GM23338 (cell line): ENCODE measurements at regions not wholly inside any gene's neighbourhood (a gene's known extent, or its start where the extent isn't known, plus 50 kb on each side); places are given as distances from the start of the nearest gene placed in this dataset.

Source experiments
- ATAC-seq: fragments of 200-7000 bp; cut with Tn5 transposase; 3 replicates; pipeline ENCODE4 v1.9.1; 2020
- DNase-seq: peaks from one replicate; pipeline ENCODE4 v3.0.0-alpha.2; 2015; ENCODE audit warnings: low spot score
- H2AFZ ChIP-seq: fragments of 200-600 bp; sonication (generic); 2 replicates; pipeline ENCODE4 v1.8.0; 2016; ENCODE audit warnings: antibody characterized with exemption, mild to moderate bottlenecking, moderate library complexity
- H3F3A ChIP-seq: fragments of 200-600 bp; sonication (generic); replicated peaks from 2 replicates; pipeline ENCODE4 v1.8.0; 2017; ENCODE audit warnings: antibody characterized with exemption, mixed run types, low read depth
- H3K27ac ChIP-seq: fragments of 200-600 bp; sonication (generic); 2 replicates; pipeline ENCODE4 v1.6.1; 2016; ENCODE audit warnings: low read depth
- H3K27me3 ChIP-seq: fragments of 200-600 bp; sonication (generic); 2 replicates; pipeline ENCODE4 v1.8.0; 2016; ENCODE audit warnings: mild to moderate bottlenecking, mixed run types, moderate library complexity; ENCODE audit not compliant: insufficient read depth
- H3K36me3 ChIP-seq: fragments of 200-600 bp; sonication (generic); 2 replicates; pipeline ENCODE4 v1.8.0; 2016; ENCODE audit warnings: mild to moderate bottlenecking; ENCODE audit not compliant: insufficient read depth
- H3K4me1 ChIP-seq: fragments of 200-600 bp; sonication (generic); 2 replicates; pipeline ENCODE4 v1.8.0; 2016; ENCODE audit warnings: mild to moderate bottlenecking, moderate library complexity; ENCODE audit not compliant: insufficient read depth
- H3K4me2 ChIP-seq: fragments of 200-600 bp; sonication (generic); 2 replicates; pipeline ENCODE4 v1.7.1; 2017; ENCODE audit warnings: mixed run types
- H3K4me3 ChIP-seq: fragments of 200-600 bp; sonication (generic); 2 replicates; pipeline ENCODE4 v1.6.1; 2016; ENCODE audit warnings: mixed run types
- H3K79me2 ChIP-seq: fragments of 200-600 bp; sonication (generic); replicated peaks from 2 replicates; pipeline ENCODE4 v1.8.0; 2017; ENCODE audit warnings: mild to moderate bottlenecking; ENCODE audit not compliant: insufficient read depth
- H3K9me2 ChIP-seq: fragments of 200-600 bp; sonication (generic); 2 replicates; pipeline ENCODE4 v1.8.0; 2017; ENCODE audit not compliant: insufficient read depth
- H4K20me1 ChIP-seq: fragments of 200-600 bp; sonication (generic); replicated peaks from 2 replicates; pipeline ENCODE4 v1.8.0; 2017; ENCODE audit warnings: mild to moderate bottlenecking; ENCODE audit not compliant: insufficient read depth
- H3K27ac Mint-ChIP-seq: 2 replicates; pipeline ENCODE4 v1.8.0; 2020; ENCODE audit warnings: inconsistent platforms, mild to moderate bottlenecking, moderate library complexity, mixed read lengths
- H3K27me3 Mint-ChIP-seq: 3 replicates; pipeline ENCODE4 v1.8.0; 2022; ENCODE audit warnings: low read depth, mild to moderate bottlenecking, moderate library complexity, mixed read lengths, inconsistent platforms; ENCODE audit not compliant: insufficient read depth, poor library complexity
- H3K36me3 Mint-ChIP-seq: 3 replicates; pipeline ENCODE4 v1.8.0; 2021; ENCODE audit warnings: low read depth, mild to moderate bottlenecking, inconsistent platforms, moderate library complexity, mixed read lengths
- H3K4me1 Mint-ChIP-seq: 3 replicates; pipeline ENCODE4 v1.8.0; 2020; ENCODE audit warnings: mild to moderate bottlenecking, inconsistent platforms, mixed read lengths
- H3K4me3 Mint-ChIP-seq: 3 replicates; pipeline ENCODE4 v1.8.0; 2021; ENCODE audit warnings: moderate library complexity, mild to moderate bottlenecking, inconsistent platforms, mixed read lengths
- H3K9me3 Mint-ChIP-seq: 3 replicates; pipeline ENCODE4 v1.8.0; 2020; ENCODE audit warnings: moderate library complexity, mild to moderate bottlenecking, inconsistent platforms, mixed read lengths
- CREB1 ChIP-seq: fragments of 250-450 bp; sonication (Bioruptor Pico); IDR thresholded peaks from 2 replicates; pipeline ENCODE4 v1.5.0; 2020; ENCODE audit warnings: low read depth, mild to moderate bottlenecking, moderate library complexity
- CTCF ChIP-seq, 2 experiments: fragments of 200-600 bp in 1 of 2; sonication (generic) in 1 of 2; conservative IDR thresholded peaks; 2 replicates each; pipeline versions ENCODE4 v1.5.1 to v1.6.1; 2016 to 2017; ENCODE audit warnings: antibody characterized with exemption in 2 of 2, low read depth in 2 of 2, mild to moderate bottlenecking in 2 of 2, moderate library complexity in 1 of 2
- EZH2 ChIP-seq: fragments of 200-600 bp; sonication (generic); IDR thresholded peaks from one replicate; pipeline ENCODE4 v1.8.0; 2017; ENCODE audit warnings: antibody characterized with exemption, mild to moderate bottlenecking, low read depth; ENCODE audit not compliant: unreplicated experiment
- EZH2phosphoT487 ChIP-seq: fragments of 200-600 bp; sonication (generic); IDR thresholded peaks from one replicate; pipeline ENCODE4 v1.8.1; 2018; ENCODE audit warnings: antibody characterized with exemption; ENCODE audit not compliant: unreplicated experiment
- STAT1 ChIP-seq: IDR thresholded peaks from one replicate; pipeline ENCODE4 v1.6.1; 2016; ENCODE audit warnings: antibody characterized with exemption; ENCODE audit not compliant: unreplicated experiment
- ZNF114 ChIP-seq: fragments of 250-450 bp; sonication (Bioruptor Pico); IDR thresholded peaks from 2 replicates; pipeline ENCODE4 v1.5.0; 2020; ENCODE audit warnings: mild to moderate bottlenecking, moderate library complexity
- ZNF331 ChIP-seq: fragments of 250-450 bp; sonication (Bioruptor Pico); IDR thresholded peaks from 2 replicates; pipeline ENCODE4 v1.5.0; 2020; ENCODE audit warnings: low read depth, mild to moderate bottlenecking, moderate library complexity
- TF ChIP-seq, protein P1 (sequence below): IDR thresholded peaks from one replicate; pipeline ENCODE4 v1.6.1; 2018; ENCODE audit warnings: antibody characterized with exemption; ENCODE audit not compliant: unreplicated experiment

DNA sequence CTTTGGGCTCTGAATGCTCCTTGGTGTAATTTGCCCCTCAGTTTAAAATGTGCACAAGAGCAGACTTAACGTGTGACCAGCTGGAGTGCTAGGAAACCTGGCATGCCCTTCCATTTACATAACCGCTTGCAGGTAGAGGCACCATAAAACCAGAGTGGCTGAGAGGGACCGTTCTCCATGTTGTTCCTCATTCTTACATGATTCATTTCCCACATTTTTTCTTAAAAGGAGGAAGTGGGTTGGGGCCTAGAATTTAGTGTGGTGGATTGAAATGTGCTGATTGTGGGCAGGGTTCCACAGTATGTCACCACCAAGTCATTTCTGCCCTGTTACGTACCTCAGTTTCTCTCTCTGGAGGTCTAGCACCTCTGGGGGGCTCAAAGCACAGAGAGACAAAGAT is 375.8 kb upstream of the VSTM2A start (continued):
- TF ChIP-seq, protein P1, sequence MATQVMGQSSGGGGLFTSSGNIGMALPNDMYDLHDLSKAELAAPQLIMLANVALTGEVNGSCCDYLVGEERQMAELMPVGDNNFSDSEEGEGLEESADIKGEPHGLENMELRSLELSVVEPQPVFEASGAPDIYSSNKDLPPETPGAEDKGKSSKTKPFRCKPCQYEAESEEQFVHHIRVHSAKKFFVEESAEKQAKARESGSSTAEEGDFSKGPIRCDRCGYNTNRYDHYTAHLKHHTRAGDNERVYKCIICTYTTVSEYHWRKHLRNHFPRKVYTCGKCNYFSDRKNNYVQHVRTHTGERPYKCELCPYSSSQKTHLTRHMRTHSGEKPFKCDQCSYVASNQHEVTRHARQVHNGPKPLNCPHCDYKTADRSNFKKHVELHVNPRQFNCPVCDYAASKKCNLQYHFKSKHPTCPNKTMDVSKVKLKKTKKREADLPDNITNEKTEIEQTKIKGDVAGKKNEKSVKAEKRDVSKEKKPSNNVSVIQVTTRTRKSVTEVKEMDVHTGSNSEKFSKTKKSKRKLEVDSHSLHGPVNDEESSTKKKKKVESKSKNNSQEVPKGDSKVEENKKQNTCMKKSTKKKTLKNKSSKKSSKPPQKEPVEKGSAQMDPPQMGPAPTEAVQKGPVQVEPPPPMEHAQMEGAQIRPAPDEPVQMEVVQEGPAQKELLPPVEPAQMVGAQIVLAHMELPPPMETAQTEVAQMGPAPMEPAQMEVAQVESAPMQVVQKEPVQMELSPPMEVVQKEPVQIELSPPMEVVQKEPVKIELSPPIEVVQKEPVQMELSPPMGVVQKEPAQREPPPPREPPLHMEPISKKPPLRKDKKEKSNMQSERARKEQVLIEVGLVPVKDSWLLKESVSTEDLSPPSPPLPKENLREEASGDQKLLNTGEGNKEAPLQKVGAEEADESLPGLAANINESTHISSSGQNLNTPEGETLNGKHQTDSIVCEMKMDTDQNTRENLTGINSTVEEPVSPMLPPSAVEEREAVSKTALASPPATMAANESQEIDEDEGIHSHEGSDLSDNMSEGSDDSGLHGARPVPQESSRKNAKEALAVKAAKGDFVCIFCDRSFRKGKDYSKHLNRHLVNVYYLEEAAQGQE, result no peak
- TF ChIP-seq EZH2phosphoT487 (no peak), ZNF114 (no peak), ZNF331 (CRISPR knock-in tag) (no peak), STAT1 (no peak), CTCF (conservative IDR thresholded peaks at IDR 0.05; ENCODE audit: low read depth in 2 of 2) (no peak)

DNA sequence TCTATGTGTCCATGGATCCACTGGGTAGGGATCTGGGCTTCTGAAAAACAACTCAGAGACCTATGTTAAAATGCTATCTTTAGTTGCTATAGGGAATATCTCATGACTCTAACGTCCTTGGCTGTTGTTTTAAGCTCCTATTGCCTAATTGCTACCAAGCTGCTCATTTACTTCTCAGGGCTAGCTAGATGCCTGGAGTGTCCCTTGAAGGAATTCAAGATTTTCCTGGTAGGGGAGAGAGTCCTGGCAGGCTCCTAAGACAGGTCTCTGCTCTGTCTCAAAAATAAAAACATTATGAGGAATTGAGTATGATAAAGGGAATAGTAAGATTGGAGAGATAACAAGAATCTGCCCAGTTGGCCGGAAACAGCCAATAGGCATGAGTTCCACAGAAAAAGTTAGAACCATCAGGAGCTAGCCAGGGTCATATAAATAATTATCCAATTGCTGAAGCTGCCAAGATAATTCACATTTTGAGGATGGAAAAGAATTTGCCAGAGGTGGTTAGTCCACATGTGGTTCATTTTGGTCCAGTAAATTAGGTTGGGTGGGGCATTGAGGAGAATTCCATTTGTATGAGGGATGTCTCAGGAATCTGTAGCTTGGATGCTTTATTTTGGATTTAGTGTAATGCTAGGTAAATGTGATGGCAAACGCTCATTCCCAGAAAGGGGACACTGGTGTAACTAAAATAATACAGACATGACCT is 362.7 kb upstream of the VSTM2A start:
- H4K20me1 ChIP-seq, result no peaks in the 10 kb centered on the region
- Mint-ChIP-seq H3K9me3 (no peaks in the 10 kb centered on the region; the same call in 2 of the 3 replicates), H3K36me3 (peaks cover 4% of the 10 kb centered on the region; the same call in 2 of the 3 replicates), H3K27ac (no peak overlapping the region), H3K4me3 (no peak overlapping the region), H3K4me1 (peaks cover 3% of the 10 kb centered on the region; the same call in 2 of the 3 replicates), H3K27me3 (no peaks in the 10 kb centered on the region)
- no peaks in the 10 kb centered on the region for H3K36me3 ChIP-seq
- no peaks in the 10 kb centered on the region for H3K27me3 ChIP-seq
- no peak overlapping the region for H3K4me3 ChIP-seq
- H3K4me2 ChIP-seq, result no peak overlapping the region
- H2AFZ ChIP-seq, result no peak overlapping the region
- no peaks in the 10 kb centered on the region for H3K79me2 ChIP-seq
- TF ChIP-seq EZH2, result no peak
- TF ChIP-seq CREB1, result no peak
- TF ChIP-seq, protein P1, result no peak
- no peak for TF ChIP-seq STAT1
- ATAC-seq (no peak), DNase-seq (no peak)
- H3K27ac ChIP-seq, result no peak overlapping the region
- peaks cover 5% of the 10 kb centered on the region; the same call in 1 of the 2 replicates for H3K4me1 ChIP-seq
- H3F3A ChIP-seq, result no peaks in the 10 kb centered on the region
- peaks cover 41% of the 10 kb centered on the region for H3K9me2 ChIP-seq
